ENCODE measurements at regions not wholly inside any gene's neighbourhood (a gene's known extent, or its start where the extent isn't known, plus 50 kb on each side); places are given as distances from the start of the nearest gene placed in this dataset.

- no peak for ATAC-seq
- Histone ChIP-seq H3K27me3 (no peaks in the 10 kb centered on the region), H3K4me1 (no peaks in the 10 kb centered on the region), H3K9me3 (no peaks in the 10 kb centered on the region), H3K4me3 (no peak overlapping the region), H3K27ac (no peak overlapping the region), H3K36me3 (no peaks in the 10 kb centered on the region)
- TF ChIP-seq POLR2A (IDR thresholded peaks at IDR 0.05) (no peak), CTCF (IDR thresholded peaks at IDR 0.05) (no peak), EP300 (IDR thresholded peaks at IDR 0.05) (no peak), POLR2AphosphoS5 (IDR thresholded peaks at IDR 0.05) (no peak)
- WGBS, 2 donors (ENCODE audit: low coverage in 1 of 2), result 83 to 90% methylated on average over 7 to 10 of the region's 16 CpGs
Observed at GRCh38 chr4:187235456-187236170, 512.0 kb upstream of the FAT1 start.

- ATAC-seq, result no peak
- WGBS, 2 donors (ENCODE audit: low coverage in 1 of 2), result 64 to 81% methylated on average over 4 of the region's 4 CpGs
- no peaks in the 10 kb centered on the region for H3K36me3 ChIP-seq
- H3K4me3 ChIP-seq, result no peak overlapping the region
- H3K27ac ChIP-seq, result no peak overlapping the region
- no peaks in the 10 kb centered on the region for H3K4me1 ChIP-seq
- no peaks in the 10 kb centered on the region for H3K9me3 ChIP-seq
- H3K27me3 ChIP-seq, result no peaks in the 10 kb centered on the region
- TF ChIP-seq POLR2A (IDR thresholded peaks at IDR 0.05) (no peak), POLR2AphosphoS5 (IDR thresholded peaks at IDR 0.05) (no peak), EP300 (IDR thresholded peaks at IDR 0.05) (no peak), CTCF (IDR thresholded peaks at IDR 0.05) (no peak)
Observed at GRCh38 chr4:187236209-187236890, 512.7 kb upstream of the FAT1 start.

- TF ChIP-seq POLR2A (IDR thresholded peaks at IDR 0.05), result no peak
- no peak for TF ChIP-seq EP300 (IDR thresholded peaks at IDR 0.05)
- no peak for TF ChIP-seq CTCF (IDR thresholded peaks at IDR 0.05)
- no peak for TF ChIP-seq POLR2AphosphoS5 (IDR thresholded peaks at IDR 0.05)
- Histone ChIP-seq H3K36me3 (no peaks in the 10 kb centered on the region), H3K9me3 (no peaks in the 10 kb centered on the region), H3K4me1 (no peaks in the 10 kb centered on the region), H3K27ac (no peak overlapping the region), H3K4me3 (no peak overlapping the region), H3K27me3 (no peaks in the 10 kb centered on the region)
- no peak for ATAC-seq
Observed at GRCh38 chr4:187238646-187239045, 515.0 kb upstream of the FAT1 start.

- H3K4me1 ChIP-seq, result no peaks in the 10 kb centered on the region
- 63 to 74% methylated on average over 4 of the region's 4 CpGs for WGBS, 2 donors (ENCODE audit: low coverage in 1 of 2)
- no peak for ATAC-seq
- H3K4me3 ChIP-seq, result no peak overlapping the region
- no peaks in the 10 kb centered on the region for H3K27me3 ChIP-seq
- H3K27ac ChIP-seq, result no peak overlapping the region
- TF ChIP-seq POLR2A (IDR thresholded peaks at IDR 0.05) (no peak), POLR2AphosphoS5 (IDR thresholded peaks at IDR 0.05) (no peak), CTCF (IDR thresholded peaks at IDR 0.05) (no peak), EP300 (IDR thresholded peaks at IDR 0.05) (no peak)
- H3K36me3 ChIP-seq, result no peaks in the 10 kb centered on the region
- H3K9me3 ChIP-seq, result no peaks in the 10 kb centered on the region
Observed at GRCh38 chr4:187251896-187252295, 528.2 kb upstream of the FAT1 start.

- WGBS, 2 donors (ENCODE audit: low coverage in 1 of 2), result 75 to 77% methylated on average over 4 to 6 of the region's 6 CpGs
Observed at GRCh38 chr4:187256897-187257296, 533.2 kb upstream of the FAT1 start.

More at GRCh38 chr4:187256897-187257296, 533.2 kb upstream of the FAT1 start:
- H3K4me3 ChIP-seq, result no peak overlapping the region
- H3K36me3 ChIP-seq, result no peaks in the 10 kb centered on the region
- no peak overlapping the region for H3K27ac ChIP-seq
- H3K4me1 ChIP-seq, result no peaks in the 10 kb centered on the region
- TF ChIP-seq POLR2A (IDR thresholded peaks at IDR 0.05) (no peak), EP300 (IDR thresholded peaks at IDR 0.05) (no peak), POLR2AphosphoS5 (IDR thresholded peaks at IDR 0.05) (no peak), CTCF (IDR thresholded peaks at IDR 0.05) (no peak)
- H3K9me3 ChIP-seq, result no peaks in the 10 kb centered on the region
- ATAC-seq, result no peak
- no peaks in the 10 kb centered on the region for H3K27me3 ChIP-seq

Measured in gastroesophageal sphincter (tissue), 4 donors.